Renal cortical epithelial cell (primary cell): ENCODE measurements at regions not wholly inside any gene's neighbourhood (a gene's known extent, or its start where the extent isn't known, plus 50 kb on each side); places are given as distances from the start of the nearest gene placed in this dataset.

Experiments used
- DNase-seq: peaks from one replicate; pipeline ENCODE4 v3.0.0-alpha.2; 2011; ENCODE audit warnings: low read depth

GRCh38 chr1:239008568-239008967 lies 377.8 kb upstream of the CHRM3 start:
- no peak for DNase-seq

GRCh38 chr1:239006276-239006675 lies 380.1 kb upstream of the CHRM3 start:
- DNase-seq = no peak

GRCh38 chr1:238999944-239000343 lies 386.4 kb upstream of the CHRM3 start:
- no peak for DNase-seq

- no peak for DNase-seq
Observed at GRCh38 chr1:238998577-238998976, 387.8 kb upstream of the CHRM3 start.

- DNase-seq = no peak
Observed at GRCh38 chr1:238991765-238992495, 394.4 kb upstream of the CHRM3 start.

- DNase-seq = no peak
Observed at GRCh38 chr1:238985312-238985711, 401.1 kb upstream of the CHRM3 start.

- no peak for DNase-seq
Observed at GRCh38 chr1:238982736-238983135, 403.6 kb upstream of the CHRM3 start.

GRCh38 chr1:238981317-238981933 lies 404.9 kb upstream of the CHRM3 start:
- no peak for DNase-seq

GRCh38 chr1:238980053-238980452 lies 406.3 kb upstream of the CHRM3 start:
- no peak for DNase-seq

GRCh38 chr1:238964631-238965030 lies 421.7 kb upstream of the CHRM3 start:
- DNase-seq = no peak

GRCh38 chr1:238962941-238963340 lies 423.4 kb upstream of the CHRM3 start:
- DNase-seq = no peak

GRCh38 chr1:238961790-238962189 lies 424.6 kb upstream of the CHRM3 start:
- DNase-seq = peak; percentile 11

GRCh38 chr1:238960071-238960470 lies 426.3 kb upstream of the CHRM3 start:
- DNase-seq = peak; percentile 96

GRCh38 chr1:238955934-238956333 lies 430.4 kb upstream of the CHRM3 start:
- no peak for DNase-seq

GRCh38 chr1:238954865-238955264 lies 431.5 kb upstream of the CHRM3 start:
- peak; percentile 6 for DNase-seq

- DNase-seq = no peak
Observed at GRCh38 chr1:238953448-238954010, 432.8 kb upstream of the CHRM3 start.

GRCh38 chr1:238951809-238952208 lies 434.6 kb upstream of the CHRM3 start:
- peak; percentile 72 for DNase-seq

GRCh38 chr1:238950784-238951183 lies 435.6 kb upstream of the CHRM3 start:
- peak; percentile 39 for DNase-seq

GRCh38 chr1:238950017-238950416 lies 436.4 kb upstream of the CHRM3 start:
- no peak for DNase-seq

- DNase-seq = no peak
Observed at GRCh38 chr1:238944028-238944427, 442.3 kb upstream of the CHRM3 start.

GRCh38 chr1:238927899-238928298 lies 458.5 kb upstream of the CHRM3 start:
- no peak for DNase-seq

GRCh38 chr1:238916828-238917227 lies 469.5 kb upstream of the CHRM3 start:
- no peak for DNase-seq

- no peak for DNase-seq
Observed at GRCh38 chr1:238914346-238914745, 472.0 kb upstream of the CHRM3 start.
